ENCODE measurements at regions not wholly inside any gene's neighbourhood (a gene's known extent, or its start where the extent isn't known, plus 50 kb on each side); places are given as distances from the start of the nearest gene placed in this dataset.
"Not testable (repeated sequence)": the region's sequence is repeated elsewhere in the genome, so short reads cannot be mapped to it uniquely, and the experiment has no call there.

GRCh38 chr2:95686056-95686825 lies 94.4 kb downstream of the TRIM43 start:
- DNase-seq: not testable (repeated sequence)

- not testable (repeated sequence) for DNase-seq
These were observed 96.1 kb downstream of the TRIM43 start for GRCh38 chr2:95687852-95688251.

- DNase-seq: not testable (repeated sequence)
These were observed 99.4 kb downstream of the TRIM43 start for GRCh38 chr2:95691210-95691609.

- not testable (repeated sequence) for DNase-seq
These were observed 101.5 kb downstream of the TRIM43 start for GRCh38 chr2:95693071-95693846.

- DNase-seq: no peak
These were observed 103.8 kb downstream of the TRIM43 start for GRCh38 chr2:95695613-95696012.

GRCh38 chr2:95698146-95698545 lies 106.3 kb downstream of the TRIM43 start:
- DNase-seq: no peak

GRCh38 chr2:95699201-95700184 lies 107.7 kb downstream of the TRIM43 start:
- DNase-seq: not testable (repeated sequence)

- DNase-seq: peak; percentile 2
These were observed 108.7 kb downstream of the TRIM43 start for GRCh38 chr2:95700519-95700918.

- no peak for DNase-seq
These were observed 110.7 kb downstream of the TRIM43 start for GRCh38 chr2:95702471-95702870.

- not testable (repeated sequence) for DNase-seq
These were observed 115.4 kb downstream of the TRIM43 start for GRCh38 chr2:95707161-95707560.

GRCh38 chr2:95707837-95708236 lies 116.0 kb downstream of the TRIM43 start:
- DNase-seq: no peak

- no peak for DNase-seq
These were observed 118.0 kb downstream of the TRIM43 start for GRCh38 chr2:95709831-95710230.

GRCh38 chr2:95713470-95714177 lies 121.8 kb downstream of the TRIM43 start:
- DNase-seq: not testable (repeated sequence)

- DNase-seq: not testable (repeated sequence)
These were observed 122.6 kb downstream of the TRIM43 start for GRCh38 chr2:95714398-95714797.

- DNase-seq: no peak
These were observed 127.8 kb downstream of the TRIM43 start for GRCh38 chr2:95719473-95720060.

GRCh38 chr2:95721726-95722125 lies 129.9 kb downstream of the TRIM43 start:
- no peak for DNase-seq

GRCh38 chr2:95722131-95722697 lies 130.4 kb downstream of the TRIM43 start:
- no peak for DNase-seq

- DNase-seq: not testable (repeated sequence)
These were observed 131.9 kb downstream of the TRIM43 start for GRCh38 chr2:95723627-95724210.

- not testable (repeated sequence) for DNase-seq
These were observed 133.4 kb downstream of the TRIM43 start for GRCh38 chr2:95725191-95725590.

GRCh38 chr2:95725677-95726076 lies 133.9 kb downstream of the TRIM43 start:
- not testable (repeated sequence) for DNase-seq

- DNase-seq: not testable (repeated sequence)
These were observed 135.6 kb downstream of the TRIM43 start for GRCh38 chr2:95727420-95727819.

Data from GF-D8 (cell line).